ENCODE measurements at regions not wholly inside any gene's neighbourhood (a gene's known extent, or its start where the extent isn't known, plus 50 kb on each side); places are given as distances from the start of the nearest gene placed in this dataset.

GRCh38 chr6:26295691-26296555, 69.1 kb upstream of the BTN3A2 start:
- no peaks in the 10 kb centered on the region for H3K36me3 ChIP-seq (ENCODE audit: low read length)
- no peak overlapping the region for H3K4me2 ChIP-seq (ENCODE audit: low read depth, low read length, poor library complexity, severe bottlenecking)
- no peaks in the 10 kb centered on the region for H3K9me2 ChIP-seq (replicated peaks; ENCODE audit: insufficient read depth, low read length)
- H3K27ac ChIP-seq (ENCODE audit: low read depth, low read length) = no peak overlapping the region
- no peaks in the 10 kb centered on the region for H3K9me3 ChIP-seq (ENCODE audit: insufficient read depth, low read length)
- H3F3A ChIP-seq (ENCODE audit: insufficient read depth) = no peaks in the 10 kb centered on the region
- H3K4me3 ChIP-seq (ENCODE audit: insufficient read depth, low read length, poor library complexity, severe bottlenecking) = no peak overlapping the region
- H3K9ac ChIP-seq (ENCODE audit: low read length) = no peak overlapping the region
- no peaks in the 10 kb centered on the region for H3K79me2 ChIP-seq (ENCODE audit: insufficient read depth, low read length)
- H3K27me3 ChIP-seq (ENCODE audit: low read length) = no peaks in the 10 kb centered on the region
- no peaks in the 10 kb centered on the region for H4K20me1 ChIP-seq (ENCODE audit: low read depth, low read length)
- no peak for TF ChIP-seq CTCF (IDR thresholded peaks at IDR 0.05; ENCODE audit: insufficient read depth, low read length, poor library complexity, severe bottlenecking)
- TF ChIP-seq EZH2phosphoT487 (conservative IDR thresholded peaks at IDR 0.05; ENCODE audit: low read length) = no peak
- no peak overlapping the region for H2AFZ ChIP-seq (ENCODE audit: low read depth, low read length, severe bottlenecking)

- no peak overlapping the region for H3K9ac ChIP-seq (ENCODE audit: low read length)
- H3K27ac ChIP-seq (ENCODE audit: low read depth, low read length) = no peak overlapping the region
- H3K27me3 ChIP-seq (ENCODE audit: low read length) = no peaks in the 10 kb centered on the region
- no peak overlapping the region for H2AFZ ChIP-seq (ENCODE audit: low read depth, low read length, severe bottlenecking)
- no peak overlapping the region for H3K4me2 ChIP-seq (ENCODE audit: low read depth, low read length, poor library complexity, severe bottlenecking)
- no peak overlapping the region for H3K4me3 ChIP-seq (ENCODE audit: insufficient read depth, low read length, poor library complexity, severe bottlenecking)
- no peaks in the 10 kb centered on the region for H3F3A ChIP-seq (ENCODE audit: insufficient read depth)
- TF ChIP-seq EZH2phosphoT487 (conservative IDR thresholded peaks at IDR 0.05; ENCODE audit: low read length) (no peak), CTCF (IDR thresholded peaks at IDR 0.05; ENCODE audit: insufficient read depth, low read length, poor library complexity, severe bottlenecking) (no peak)
- no peaks in the 10 kb centered on the region for H4K20me1 ChIP-seq (ENCODE audit: low read depth, low read length)
- no peaks in the 10 kb centered on the region for H3K79me2 ChIP-seq (ENCODE audit: insufficient read depth, low read length)
- no peaks in the 10 kb centered on the region for H3K9me3 ChIP-seq (ENCODE audit: insufficient read depth, low read length)
- H3K9me2 ChIP-seq (replicated peaks; ENCODE audit: insufficient read depth, low read length) = no peaks in the 10 kb centered on the region
- H3K36me3 ChIP-seq (ENCODE audit: low read length) = no peaks in the 10 kb centered on the region
Measured at GRCh38 chr6:26296556-26296856, 68.5 kb upstream of the BTN3A2 start.

- no peak for TF ChIP-seq CTCF (IDR thresholded peaks at IDR 0.05; ENCODE audit: insufficient read depth, low read length, poor library complexity, severe bottlenecking)
- TF ChIP-seq EZH2phosphoT487 (conservative IDR thresholded peaks at IDR 0.05; ENCODE audit: low read length) = no peak
- Histone ChIP-seq H3F3A (ENCODE audit: insufficient read depth) (no peaks in the 10 kb centered on the region), H4K20me1 (ENCODE audit: low read depth, low read length) (no peaks in the 10 kb centered on the region), H3K4me2 (ENCODE audit: low read depth, low read length, poor library complexity, severe bottlenecking) (no peak overlapping the region), H3K4me3 (ENCODE audit: insufficient read depth, low read length, poor library complexity, severe bottlenecking) (no peak overlapping the region), H3K9me2 (replicated peaks; ENCODE audit: insufficient read depth, low read length) (no peaks in the 10 kb centered on the region), H3K79me2 (ENCODE audit: insufficient read depth, low read length) (no peaks in the 10 kb centered on the region), H3K27me3 (ENCODE audit: low read length) (no peaks in the 10 kb centered on the region), H3K9ac (ENCODE audit: low read length) (no peak overlapping the region), H3K9me3 (ENCODE audit: insufficient read depth, low read length) (no peaks in the 10 kb centered on the region), H3K36me3 (ENCODE audit: low read length) (no peaks in the 10 kb centered on the region), H3K27ac (ENCODE audit: low read depth, low read length) (no peak overlapping the region), H2AFZ (ENCODE audit: low read depth, low read length, severe bottlenecking) (no peak overlapping the region)
Measured at GRCh38 chr6:26296857-26297648, 67.9 kb upstream of the BTN3A2 start.

Measured in SU-DHL-6 (cell line).